AG09319 (cell line): ENCODE measurements at regions not wholly inside any gene's neighbourhood (a gene's known extent, or its start where the extent isn't known, plus 50 kb on each side); places are given as distances from the start of the nearest gene placed in this dataset.

Source experiments
- DNase-seq: peaks from one replicate; pipeline ENCODE4 v3.0.0-alpha.2; 2010; ENCODE audit warnings: low read depth; ENCODE audit errors: extremely low read depth
- CTCF ChIP-seq: IDR thresholded peaks from 2 replicates; pipeline ENCODE4 v1.5.1; 2011; ENCODE audit warnings: low read depth, mild to moderate bottlenecking, inconsistent platforms, low read length, moderate library complexity

- no peak for DNase-seq
- no peak for TF ChIP-seq CTCF
Observed at GRCh38 chr13:24103782-24104372, 56.6 kb upstream of the SPATA13 start.

- TF ChIP-seq CTCF, result no peak
- DNase-seq, result no peak
Observed at GRCh38 chr13:24104723-24105122, 55.8 kb upstream of the SPATA13 start.

DNA sequence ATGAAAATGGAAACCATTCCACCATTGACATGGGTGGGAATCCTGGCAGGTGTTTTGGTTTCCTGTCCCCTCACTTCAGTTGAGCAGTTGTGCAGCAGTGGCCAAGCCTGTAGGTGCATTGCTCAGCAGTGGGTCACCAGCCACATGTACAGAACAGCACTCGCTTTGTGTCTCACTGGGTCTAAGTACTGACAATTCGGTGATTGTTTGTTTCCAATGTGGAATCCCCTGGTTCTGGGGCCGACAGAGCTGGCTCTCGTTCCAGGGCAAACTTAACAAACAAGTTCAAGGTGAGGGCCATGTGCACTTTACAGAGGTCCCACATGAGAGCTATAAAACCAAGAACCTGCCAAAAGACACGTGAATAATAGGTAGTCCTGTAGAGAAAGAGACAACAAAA, 54.1 kb upstream of the SPATA13 start:
- TF ChIP-seq CTCF, result no peak
- no peak for DNase-seq

DNA sequence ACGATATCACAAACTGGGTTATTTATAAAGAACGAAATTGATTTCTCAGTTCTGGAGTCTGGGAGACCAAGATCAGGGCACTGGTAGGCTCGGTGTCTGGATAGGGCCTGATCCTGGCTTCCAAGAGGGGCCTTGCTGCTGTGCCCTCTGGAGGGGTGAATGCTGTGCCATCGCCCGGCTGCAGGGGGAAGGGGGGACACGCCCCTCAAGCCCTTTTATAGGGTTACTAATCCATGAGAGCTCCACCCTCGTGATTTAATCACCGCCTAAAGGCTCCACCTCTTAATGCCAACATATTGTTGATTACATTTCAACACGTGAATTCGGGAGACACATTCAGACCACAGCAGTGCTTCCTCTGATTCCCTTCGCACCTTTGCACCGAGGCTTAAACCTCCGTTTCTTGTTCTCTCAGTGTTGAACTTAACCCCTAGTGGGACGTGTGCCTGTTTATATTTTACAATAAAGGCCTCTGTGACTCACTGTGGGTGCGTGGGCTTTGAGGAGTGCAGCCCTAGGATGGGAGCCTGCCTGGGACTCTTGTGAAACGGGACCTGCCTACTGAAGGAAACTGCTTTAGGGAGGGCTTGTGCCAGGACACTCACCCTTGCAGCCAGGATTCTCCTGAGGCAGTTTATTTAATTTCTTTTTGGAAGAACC, 52.4 kb upstream of the SPATA13 start:
- no peak for DNase-seq
- no peak for TF ChIP-seq CTCF

DNA sequence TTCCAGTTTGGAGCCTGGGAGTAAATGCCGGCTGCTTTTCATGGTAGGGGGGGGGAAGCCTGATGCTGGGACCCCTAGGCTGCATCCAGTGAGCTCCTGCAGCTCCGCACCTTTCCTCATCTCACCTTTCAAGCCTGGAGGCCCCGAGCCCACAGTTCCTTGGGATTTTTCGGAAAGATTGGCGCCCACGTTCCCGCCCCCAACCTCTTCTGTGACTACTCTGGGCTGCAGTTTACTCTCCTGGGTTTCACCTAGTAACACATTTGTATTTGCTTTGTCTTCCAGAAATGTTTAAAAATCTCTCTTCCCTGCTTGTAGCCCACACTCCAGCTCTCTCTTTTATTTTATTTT, 51.9 kb upstream of the SPATA13 start:
- no peak for TF ChIP-seq CTCF
- no peak for DNase-seq

GRCh38 chr13:24110011-24110410, 50.5 kb upstream of the SPATA13 start:
- DNase-seq, result no peak
- TF ChIP-seq CTCF, result no peak
